ENCODE measurements at regions not wholly inside any gene's neighbourhood (a gene's known extent, or its start where the extent isn't known, plus 50 kb on each side); places are given as distances from the start of the nearest gene placed in this dataset.

DNA sequence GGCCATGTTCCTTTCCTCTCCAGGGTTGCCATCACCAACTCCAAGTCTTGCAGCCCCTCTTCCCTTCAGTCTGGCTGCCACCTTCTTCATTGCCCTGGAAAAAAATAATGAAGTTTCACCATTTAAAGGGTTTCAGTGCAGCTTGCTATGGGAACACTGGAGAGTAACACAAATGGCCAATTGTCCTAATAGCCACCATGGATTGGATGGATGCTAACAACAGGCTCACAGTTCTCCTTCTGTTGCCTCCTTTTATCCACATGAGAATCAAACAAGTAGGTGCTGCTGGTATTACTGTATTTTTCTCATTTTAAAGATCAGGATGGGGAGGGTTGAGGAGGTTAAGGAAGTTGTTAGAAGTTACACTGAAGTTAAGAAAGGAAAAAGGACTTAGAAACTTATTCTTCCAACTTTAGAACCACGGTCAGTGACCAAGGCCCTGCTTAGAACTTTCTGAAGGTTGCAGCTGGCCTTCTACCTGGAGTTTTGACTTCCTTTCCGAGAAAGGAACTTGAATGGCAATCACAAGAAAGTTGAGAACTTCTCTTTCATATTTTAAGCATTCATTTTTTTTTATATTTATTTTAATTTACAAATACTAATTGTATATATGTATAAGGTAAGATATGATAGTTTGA is 198.0 kb upstream of the MAF start:
- TF ChIP-seq CTCF (IDR thresholded peaks at IDR 0.05) = no peak
- H3K36me3 Mint-ChIP-seq (ENCODE audit: low read depth) = no peaks in the 10 kb centered on the region
- ChIA-PET POLR2A (no interaction called here), CTCF (no interaction called here)
- H3K9me3 Mint-ChIP-seq = no peaks in the 10 kb centered on the region
- intact Hi-C loops (cut with micrococcal nuclease) = no loop called here
- DNase-seq = no peak
- no peaks in the 10 kb centered on the region for H3K4me1 Mint-ChIP-seq
- ATAC-seq (ENCODE audit: low read depth) = no peak
- no peak overlapping the region for H3K27ac Mint-ChIP-seq
- no peaks in the 10 kb centered on the region for H3K27me3 Mint-ChIP-seq
- no peak overlapping the region for H3K4me3 Mint-ChIP-seq

GRCh38 chr16:79797486-79797885 is 196.9 kb upstream of the MAF start:
- CTCF ChIA-PET = no interaction called here
- no peaks in the 10 kb centered on the region for H3K9me3 Mint-ChIP-seq
- H3K36me3 Mint-ChIP-seq (ENCODE audit: low read depth) = no peaks in the 10 kb centered on the region
- no peak for TF ChIP-seq CTCF (IDR thresholded peaks at IDR 0.05)
- POLR2A ChIA-PET = no interaction called here
- no peak overlapping the region for H3K4me3 Mint-ChIP-seq
- DNase-seq = no peak
- H3K27ac Mint-ChIP-seq = no peak overlapping the region
- no peak for ATAC-seq (ENCODE audit: low read depth)
- H3K4me1 Mint-ChIP-seq = no peaks in the 10 kb centered on the region
- intact Hi-C loops (cut with micrococcal nuclease) = no loop called here
- no peaks in the 10 kb centered on the region for H3K27me3 Mint-ChIP-seq

- Mint-ChIP-seq H3K36me3 (ENCODE audit: low read depth) (no peaks in the 10 kb centered on the region), H3K9me3 (no peaks in the 10 kb centered on the region), H3K4me3 (no peak overlapping the region), H3K4me1 (no peaks in the 10 kb centered on the region), H3K27me3 (no peaks in the 10 kb centered on the region), H3K27ac (no peak overlapping the region)
- ATAC-seq (ENCODE audit: low read depth) (no peak), DNase-seq (no peak)
- ChIA-PET CTCF (no interaction called here), POLR2A (no interaction called here)
- intact Hi-C loops (cut with micrococcal nuclease) = no loop called here
- no peak for TF ChIP-seq CTCF (IDR thresholded peaks at IDR 0.05)
Measured at GRCh38 chr16:79795556-79795955, 195.0 kb upstream of the MAF start.

DNA sequence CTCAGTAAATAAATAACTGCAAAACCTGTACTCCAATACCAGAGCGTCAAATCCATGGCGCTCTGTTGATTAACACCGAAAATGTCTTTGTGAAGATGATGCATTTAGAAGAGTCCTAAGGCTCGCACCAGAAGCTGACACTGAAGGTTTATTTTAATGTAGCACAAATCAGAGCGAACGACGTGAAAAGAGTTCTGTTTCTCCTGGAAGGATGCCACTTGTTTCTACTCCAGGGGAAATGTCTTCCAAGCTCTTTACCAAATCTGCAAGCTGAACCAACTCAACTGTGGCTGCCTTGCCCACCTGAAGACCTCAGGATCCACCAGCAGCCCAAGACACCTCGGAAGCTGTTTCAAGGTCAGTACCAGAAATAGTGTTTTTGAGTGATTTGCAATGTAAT is 194.4 kb upstream of the MAF start:
- Mint-ChIP-seq H3K9me3 (no peaks in the 10 kb centered on the region), H3K27me3 (no peaks in the 10 kb centered on the region), H3K36me3 (ENCODE audit: low read depth) (no peaks in the 10 kb centered on the region), H3K4me3 (no peak overlapping the region), H3K27ac (no peak overlapping the region), H3K4me1 (no peaks in the 10 kb centered on the region)
- intact Hi-C loops (cut with micrococcal nuclease) = no loop called here
- TF ChIP-seq CTCF (IDR thresholded peaks at IDR 0.05) = no peak
- ChIA-PET POLR2A (no interaction called here), CTCF (no interaction called here)
- ATAC-seq (ENCODE audit: low read depth) (no peak), DNase-seq (no peak)

DNA sequence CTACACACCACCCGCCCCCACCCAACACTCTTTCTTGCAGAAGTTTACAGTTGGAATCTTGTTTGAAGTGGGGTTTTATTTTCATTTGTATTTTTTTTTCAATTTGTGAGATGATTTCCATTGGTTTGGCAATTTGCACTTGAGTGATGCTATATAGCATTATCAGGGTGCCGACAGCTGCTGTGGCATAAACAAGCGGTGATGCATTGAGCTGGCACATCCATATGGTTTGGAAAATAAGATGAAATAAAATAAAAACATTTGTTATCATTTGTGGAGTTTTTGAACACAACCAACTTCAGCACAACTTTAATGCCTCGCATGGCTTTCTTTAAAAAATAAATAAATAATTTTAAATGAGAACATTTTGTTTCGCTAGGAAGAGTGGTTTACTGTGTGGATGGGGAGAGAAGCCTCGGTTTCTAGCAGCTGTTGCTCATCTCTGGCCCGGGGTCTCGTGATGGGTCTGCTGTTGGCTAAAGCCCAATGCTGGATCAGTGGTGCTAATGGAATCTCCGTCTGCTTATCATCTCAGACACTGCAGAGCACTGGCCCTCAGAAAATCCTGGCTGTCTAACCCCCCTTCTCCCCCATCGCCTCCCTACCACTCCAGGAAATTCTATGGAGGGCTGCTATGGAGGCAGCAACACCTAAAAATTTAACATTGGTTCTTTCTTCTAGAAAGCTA is 192.3 kb upstream of the MAF start:
- no peak for TF ChIP-seq CTCF (IDR thresholded peaks at IDR 0.05)
- Mint-ChIP-seq H3K36me3 (ENCODE audit: low read depth) (no peaks in the 10 kb centered on the region), H3K4me3 (no peak overlapping the region), H3K9me3 (no peaks in the 10 kb centered on the region), H3K4me1 (no peaks in the 10 kb centered on the region), H3K27me3 (no peaks in the 10 kb centered on the region), H3K27ac (no peak overlapping the region)
- DNase-seq = no peak
- no peak for ATAC-seq (ENCODE audit: low read depth)
- ChIA-PET CTCF (no interaction called here), POLR2A (no interaction called here)
- intact Hi-C loops (cut with micrococcal nuclease) = no loop called here
